PFSK-1 (cell line): ENCODE measurements at regions not wholly inside any gene's neighbourhood (a gene's known extent, or its start where the extent isn't known, plus 50 kb on each side); places are given as distances from the start of the nearest gene placed in this dataset.

Experiments
- FOXP2 ChIP-seq: optimal IDR thresholded peaks from 2 replicates; pipeline ENCODE3; 2011; ENCODE audit warnings: borderline replicate concordance, control low read depth, inconsistent platforms; ENCODE audit not compliant: insufficient read depth; ENCODE audit errors: extremely low read length, extremely low read depth
- POLR2AphosphoS5 ChIP-seq: IDR thresholded peaks from 2 replicates; pipeline ENCODE4 v1.6.1; 2012; ENCODE audit warnings: low read depth, mild to moderate bottlenecking, control low read depth, low read length, moderate library complexity
- REST ChIP-seq, 2 experiments: IDR thresholded peaks; 2 replicates each; pipeline versions ENCODE4 v1.6.1 to v1.8.0; 2011 to 2012; ENCODE audit warnings: low read depth in 2 of 2, low read length in 2 of 2, control low read depth in 1 of 2, inconsistent platforms in 1 of 2, mild to moderate bottlenecking in 1 of 2, moderate library complexity in 1 of 2; ENCODE audit not compliant: insufficient read depth in 1 of 2
- SIN3A ChIP-seq: IDR thresholded peaks from 2 replicates; pipeline ENCODE4 v1.6.1; 2012; ENCODE audit warnings: mild to moderate bottlenecking, low read length, moderate library complexity, borderline replicate concordance; ENCODE audit not compliant: insufficient read depth
- TAF1 ChIP-seq: IDR thresholded peaks from 2 replicates; pipeline ENCODE4 v1.6.1; 2012; ENCODE audit warnings: low read length, control low read depth, borderline replicate concordance; ENCODE audit not compliant: insufficient read depth

GRCh38 chr10:90430186-90430585, 427.7 kb downstream of the HTR7 start:
- TF ChIP-seq FOXP2: no peak
- no peak for TF ChIP-seq SIN3A
- no peak for TF ChIP-seq REST (IDR thresholded peaks at IDR 0.05; ENCODE audit: insufficient read depth in 1 of 2, low read depth in 2 of 2, low read length in 2 of 2)
- TF ChIP-seq POLR2AphosphoS5: no peak
- TF ChIP-seq TAF1: no peak

- no peak for TF ChIP-seq REST (IDR thresholded peaks at IDR 0.05; ENCODE audit: insufficient read depth in 1 of 2, low read depth in 2 of 2, low read length in 2 of 2)
- no peak for TF ChIP-seq TAF1
- TF ChIP-seq FOXP2: no peak
- TF ChIP-seq POLR2AphosphoS5: no peak
- TF ChIP-seq SIN3A: no peak
Measured at GRCh38 chr10:90432866-90433265, 425.0 kb downstream of the HTR7 start.

- TF ChIP-seq FOXP2 (no peak), REST (IDR thresholded peaks at IDR 0.05; ENCODE audit: insufficient read depth in 1 of 2, low read depth in 2 of 2, low read length in 2 of 2) (no peak), SIN3A (no peak), TAF1 (no peak), POLR2AphosphoS5 (no peak)
Measured at GRCh38 chr10:90435296-90435695, 422.5 kb downstream of the HTR7 start.

- TF ChIP-seq REST (IDR thresholded peaks at IDR 0.05; ENCODE audit: insufficient read depth in 1 of 2, low read depth in 2 of 2, low read length in 2 of 2) (no peak), FOXP2 (no peak), POLR2AphosphoS5 (no peak), SIN3A (no peak), TAF1 (no peak)
Measured at GRCh38 chr10:90437452-90437851, 420.4 kb downstream of the HTR7 start.

GRCh38 chr10:90440870-90441269, 417.0 kb downstream of the HTR7 start:
- TF ChIP-seq SIN3A (no peak), REST (IDR thresholded peaks at IDR 0.05; ENCODE audit: insufficient read depth in 1 of 2, low read depth in 2 of 2, low read length in 2 of 2) (no peak), POLR2AphosphoS5 (no peak), TAF1 (no peak), FOXP2 (no peak)
